HepG2 (cell line): ENCODE measurements at regions not wholly inside any gene's neighbourhood (a gene's known extent, or its start where the extent isn't known, plus 50 kb on each side); places are given as distances from the start of the nearest gene placed in this dataset.

Experiments
- ATAC-seq: fragments of 200-7000 bp; cut with Tn5 transposase; 3 replicates; pipeline ENCODE4 v1.9.1; 2020; ENCODE audit warnings: mild to moderate bottlenecking, moderate library complexity
- BruUV-seq: library from RNA; stranded (reverse); fragments of 400-500 nt; replicated peaks from 2 replicates; lab custom pipeline; 2021; lab: Mats Ljungman, UMichigan
- CTCF ChIA-PET: fragments of 300-600 bp; formaldehyde crosslinking; extraction: SDS; loops from one replicate; lab custom pipeline; 2021; ENCODE audit warnings: low total read pairs, inconsistent platforms, low intra/inter-chr PET ratio; lab: Yijun Ruan, JAX
- POLR2A ChIA-PET: fragments of 350-600 bp; sonication (Branson Sonifier 250); formaldehyde crosslinking; loops from one replicate; lab custom pipeline; 2020; ENCODE audit warnings: antibody characterized with exemption, inconsistent platforms; lab: Yijun Ruan, JAX
- DNase-seq: peaks from one replicate; pipeline ENCODE4 v3.0.0-alpha.2; 2015; ENCODE audit warnings: low spot score
- FAIRE-seq: peaks from 3 replicates; lab custom pipeline; 2011; peaks lifted over from hg19 to GRCh38; lab: Jason Lieb, UNC
- H2AFZ ChIP-seq: one replicate; pipeline ENCODE4 v1.6.1; 2011; ENCODE audit warnings: low read length, inconsistent platforms
- H3K27ac ChIP-seq: fragments of 300-600 bp; 3 replicates; pipeline ENCODE4 v1.8.0; 2011; ENCODE audit warnings: mixed run types, mild to moderate bottlenecking, mixed read lengths, low read length, inconsistent platforms; ENCODE audit not compliant: insufficient read depth; ENCODE audit errors: extremely low read length
- H3K27me3 ChIP-seq, 2 experiments: fragments of 200-600 bp in 1 of 2; 2 replicates in 1 of 2; 3 replicates in 1 of 2; pipeline versions ENCODE4 v1.6.0 to v1.8.0; 2011; ENCODE audit warnings: low read length in 2 of 2, mild to moderate bottlenecking in 2 of 2, moderate library complexity in 2 of 2, inconsistent platforms in 1 of 2; ENCODE audit not compliant: insufficient read depth in 2 of 2, control insufficient read depth in 1 of 2
- H3K36me3 ChIP-seq, 2 experiments: fragments of 200-600 bp in 1 of 2; replicated peaks in 1 of 2; 2 replicates in 1 of 2; 3 replicates in 1 of 2; pipeline versions ENCODE4 v1.5.1 to v1.8.0; 2011; ENCODE audit warnings: low read length in 2 of 2, inconsistent platforms in 1 of 2; ENCODE audit not compliant: insufficient read depth in 2 of 2, control insufficient read depth in 1 of 2
- H3K4me1 ChIP-seq: 2 replicates; pipeline ENCODE4 v1.5.1; 2012; ENCODE audit warnings: low read length, inconsistent platforms; ENCODE audit not compliant: insufficient read depth
- H3K4me2 ChIP-seq: 2 replicates; pipeline ENCODE4 v1.6.0; 2011; ENCODE audit warnings: low read depth, low read length, inconsistent platforms
- H3K4me3 ChIP-seq, 3 experiments: fragments of 200-600 bp in 1 of 3; sonication (generic), shearing (Covaris generic) in 1 of 3; replicated peaks in 1 of 3; 2 replicates each; pipeline ENCODE4 v1.5.1; 2011 to 2016; ENCODE audit warnings: low read length in 3 of 3, inconsistent platforms in 2 of 3, low read depth in 2 of 3, mild to moderate bottlenecking in 2 of 3, control low read depth in 1 of 3, mixed read lengths in 1 of 3; ENCODE audit not compliant: insufficient read depth in 1 of 3
- H3K79me2 ChIP-seq: one replicate; pipeline ENCODE4 v1.6.1; 2011; ENCODE audit warnings: low read length, inconsistent platforms; ENCODE audit not compliant: insufficient read depth
- H3K9ac ChIP-seq: 2 replicates; pipeline ENCODE4 v1.6.0; 2011; ENCODE audit warnings: mild to moderate bottlenecking, low read depth, low read length, inconsistent platforms; ENCODE audit not compliant: insufficient read depth
- H3K9me3 ChIP-seq: 2 replicates; pipeline ENCODE4 v1.5.1; 2012; ENCODE audit warnings: mild to moderate bottlenecking, low read length
- H4K20me1 ChIP-seq: 2 replicates; pipeline ENCODE4 v1.6.0; 2011; ENCODE audit warnings: inconsistent platforms, mild to moderate bottlenecking, low read length, moderate library complexity; ENCODE audit not compliant: insufficient read depth
- ARNT2 ChIP-seq: sonication (generic); formaldehyde crosslinking; IDR thresholded peaks from 2 replicates; pipeline ENCODE4 v1.8.0; 2022; ENCODE audit warnings: mild to moderate bottlenecking, low read depth, missing genetic modification reagents, moderate library complexity
- CHD4 ChIP-seq: fragments of 200-600 bp; sonication (generic); IDR thresholded peaks from 2 replicates; pipeline ENCODE4 v1.7.0; 2017; ENCODE audit warnings: mild to moderate bottlenecking, low read length, borderline replicate concordance
- EED ChIP-seq: sonication (generic); formaldehyde crosslinking; IDR thresholded peaks from 2 replicates; pipeline ENCODE4 v1.5.0; 2020; ENCODE audit warnings: mild to moderate bottlenecking, missing genetic modification reagents
- FOSL1 ChIP-seq: sonication (generic); formaldehyde crosslinking; IDR thresholded peaks from 2 replicates; pipeline ENCODE4 v1.9.0; 2021; ENCODE audit warnings: missing genetic modification reagents, borderline replicate concordance
- GABPA ChIP-seq, 2 experiments: IDR thresholded peaks; 2 replicates each; pipeline ENCODE4 v1.6.1; 2011 to 2016; ENCODE audit warnings: low read depth in 2 of 2, low read length in 1 of 2, missing biosample characterization in 1 of 2, missing genetic modification characterization in 1 of 2
- HMG20A ChIP-seq: IDR thresholded peaks from 2 replicates; pipeline ENCODE4 v1.6.1; 2016; ENCODE audit warnings: borderline replicate concordance
- HOXA5 ChIP-seq: sonication (generic); formaldehyde crosslinking; IDR thresholded peaks from 2 replicates; pipeline ENCODE4 v1.4.0; 2020; ENCODE audit warnings: missing genetic modification reagents
- MTA1 ChIP-seq: sonication (generic); formaldehyde crosslinking; IDR thresholded peaks from 2 replicates; pipeline ENCODE4 v1.4.0; 2020; ENCODE audit warnings: missing genetic modification reagents, mild to moderate bottlenecking, borderline replicate concordance
- REXO4 ChIP-seq: sonication (generic); formaldehyde crosslinking; IDR thresholded peaks from 2 replicates; pipeline ENCODE4 v1.8.0; 2022; ENCODE audit warnings: missing genetic modification reagents, mild to moderate bottlenecking, borderline replicate concordance
- SOX5 ChIP-seq: IDR thresholded peaks from 2 replicates; pipeline ENCODE4 v1.6.1; 2016; ENCODE audit warnings: borderline replicate concordance
- SSRP1 ChIP-seq: IDR thresholded peaks from 2 replicates; pipeline ENCODE4 v1.6.1; 2016; ENCODE audit warnings: control low read depth
- TAF1 ChIP-seq: sonication (generic); formaldehyde crosslinking; IDR thresholded peaks from 2 replicates; pipeline ENCODE4 v1.4.0; 2020; ENCODE audit warnings: missing genetic modification reagents
- ZBTB3 ChIP-seq: sonication (generic); formaldehyde crosslinking; IDR thresholded peaks from 2 replicates; pipeline ENCODE4 v1.4.0; 2020; ENCODE audit warnings: low read depth, mild to moderate bottlenecking, moderate library complexity, missing genetic modification reagents, borderline replicate concordance
- ZEB1 ChIP-seq: IDR thresholded peaks from 2 replicates; pipeline ENCODE4 v1.6.1; 2012; ENCODE audit warnings: mild to moderate bottlenecking, low read depth, inconsistent platforms; ENCODE audit not compliant: insufficient replicate concordance
- ZNF652 ChIP-seq: IDR thresholded peaks from 2 replicates; pipeline ENCODE4 v1.6.1; 2016; ENCODE audit warnings: low read depth, borderline replicate concordance
- WGBS: methylation state at CpG from one replicate; pipeline ENCODE4 v1.1.6; 2017; ENCODE audit warnings: low lambda C conversion rate; 5-methylcytosine and 5-hydroxymethylcytosine counted together
- in situ Hi-C: cut with HindIII; loops from 2 replicates; pipeline ENCODE4 v1.10.0; 2017; ENCODE audit warnings: low pct_unique_long_range_greater_than_20kb; ENCODE audit not compliant: extremely low pct_ligation_motif_present
- intact Hi-C: fragments of 100-400 bp; cut with micrococcal nuclease; formaldehyde crosslinking; loops from one replicate; pipeline ENCODE4 v1.10.0; 2022; ENCODE audit not compliant: unreplicated experiment
- TF ChIP-seq, protein P1 (sequence below): sonication (generic); formaldehyde crosslinking; IDR thresholded peaks from 2 replicates; pipeline ENCODE4 v1.5.1; 2020; ENCODE audit warnings: missing genetic modification reagents, mild to moderate bottlenecking, borderline replicate concordance
- TF ChIP-seq, protein P2 (sequence below): IDR thresholded peaks from 2 replicates; pipeline ENCODE4 v1.6.1; 2016; ENCODE audit warnings: missing biosample characterization, missing genetic modification reagents, low read depth
- TF ChIP-seq, protein P3 (sequence below): sonication (generic); formaldehyde crosslinking; IDR thresholded peaks from 2 replicates; pipeline ENCODE4 v1.8.0; 2022; ENCODE audit warnings: mild to moderate bottlenecking, missing genetic modification reagents, moderate library complexity
- TF ChIP-seq, protein P4 (sequence below): sonication (generic); formaldehyde crosslinking; IDR thresholded peaks from 2 replicates; pipeline ENCODE4 v1.9.0; 2021; ENCODE audit warnings: missing genetic modification reagents, borderline replicate concordance

DNA sequence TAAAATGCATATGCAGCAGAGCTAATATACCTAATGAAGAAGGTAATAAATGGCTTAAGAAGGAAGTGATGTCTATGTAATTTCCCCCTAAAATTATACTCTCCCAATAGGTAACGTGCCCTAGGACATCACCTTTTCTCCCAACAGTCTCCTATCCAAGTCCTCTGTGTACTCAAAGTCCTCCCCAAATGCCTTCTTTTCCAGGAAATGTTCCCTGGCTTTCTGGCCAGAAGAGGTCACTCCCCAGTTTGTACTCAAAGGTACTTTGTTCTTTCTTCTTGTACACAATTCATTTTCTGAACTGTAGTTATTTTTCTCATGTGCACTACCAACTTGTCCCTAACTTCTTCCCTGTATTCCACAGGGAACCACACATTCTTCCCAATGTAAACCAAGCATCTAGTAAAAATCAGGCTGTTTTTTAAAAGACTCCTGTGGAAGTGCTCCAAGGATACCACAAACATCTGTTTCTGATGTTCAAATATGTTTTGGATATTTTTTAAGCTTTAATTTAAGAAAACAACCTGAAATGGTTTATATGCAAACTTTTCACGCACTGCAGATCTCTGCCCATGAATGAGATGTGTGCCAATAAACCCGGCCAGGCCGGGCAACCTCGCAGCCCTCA lies 262.3 kb upstream of the KLF14 start:
- POLR2A ChIA-PET: interaction anchor here (0.9 to 1.3 kb wide), 3 partner anchors 8 to 99 kb away, joined by 4 to 5 read pairs (median 4); no protein-coding TSS in a partner anchor
- Histone ChIP-seq H3K36me3 (peaks cover 0 to 3% of the 10 kb centered on the region in 2 experiments; a peak in 2 of 5 replicates), H3K4me3 (peak overlapping the region in 1 of 3 experiments; percentile 32; a peak in 2 of 6 replicates), H3K9ac (peak overlapping the region; percentile 42), H3K27ac (peak overlapping the region; percentile 68), H3K9me3 (no peaks in the 10 kb centered on the region), H3K79me2 (peaks cover 26% of the 10 kb centered on the region), H2AFZ (no peak overlapping the region), H3K4me1 (peaks cover 65% of the 10 kb centered on the region), H3K27me3 (no peaks in the 10 kb centered on the region), H4K20me1 (peaks cover 12% of the 10 kb centered on the region), H3K4me2 (peak overlapping the region; percentile 58)
- FAIRE-seq: no peak
- CTCF ChIA-PET: no interaction called here
- WGBS: 32% methylated on average over 5 of the region's 5 CpGs
- BruUV-seq: no TSS peak
- intact Hi-C loops: loop anchor here (5.0 kb wide), 1 partner anchor 54 kb away; no protein-coding TSS in a partner anchor
- in situ Hi-C loops: no loop called here
- peak; percentile 38 for ATAC-seq
- DNase-seq: peak; percentile 42
- TF ChIP-seq, protein P1, sequence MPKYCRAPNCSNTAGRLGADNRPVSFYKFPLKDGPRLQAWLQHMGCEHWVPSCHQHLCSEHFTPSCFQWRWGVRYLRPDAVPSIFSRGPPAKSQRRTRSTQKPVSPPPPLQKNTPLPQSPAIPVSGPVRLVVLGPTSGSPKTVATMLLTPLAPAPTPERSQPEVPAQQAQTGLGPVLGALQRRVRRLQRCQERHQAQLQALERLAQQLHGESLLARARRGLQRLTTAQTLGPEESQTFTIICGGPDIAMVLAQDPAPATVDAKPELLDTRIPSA: no peak
- TF ChIP-seq, protein P2, sequence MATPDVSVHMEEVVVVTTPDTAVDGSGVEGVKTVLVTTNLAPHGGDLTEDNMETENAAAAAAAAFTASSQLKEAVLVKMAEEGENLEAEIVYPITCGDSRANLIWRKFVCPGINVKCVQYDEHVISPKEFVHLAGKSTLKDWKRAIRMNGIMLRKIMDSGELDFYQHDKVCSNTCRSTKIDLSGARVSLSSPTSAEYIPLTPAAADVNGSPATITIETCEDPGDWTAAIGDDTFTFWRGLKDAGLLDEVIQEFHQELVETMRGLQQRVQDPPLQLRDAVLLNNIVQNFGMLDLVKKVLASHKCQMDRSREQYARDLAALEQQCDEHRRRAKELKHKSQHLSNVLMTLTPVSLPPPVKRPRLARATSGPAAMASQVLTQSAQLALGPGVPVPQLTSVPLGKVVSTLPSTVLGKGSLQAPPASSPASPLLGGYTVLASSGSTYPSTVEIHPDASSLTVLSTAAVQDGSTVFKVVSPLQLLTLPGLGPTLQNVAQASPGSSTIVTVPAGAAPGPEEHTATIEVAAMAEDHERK (CRISPR knock-in tag): no peak
- TF ChIP-seq ZBTB3 (CRISPR knock-in tag) (0 out of 2 replicates have a peak, but pooled peaks have one; percentile 11), ZEB1 (no peak), FOSL1 (CRISPR knock-in tag) (no peak), SSRP1 (0 out of 2 replicates have a peak, but pooled peaks have one; percentile 32), TAF1 (no peak), ARNT2 (CRISPR knock-in tag) (no peak), SOX5 (peak; percentile 28; the same call in 1 of the 2 replicates), CHD4 (no peak), REXO4 (no peak), HOXA5 (no peak), HMG20A (CRISPR knock-in tag) (no peak), MTA1 (CRISPR knock-in tag) (no peak), GABPA (IDR thresholded peaks at IDR 0.05; ENCODE audit: low read depth, low read length) (no peak), GABPA (CRISPR knock-in tag; IDR thresholded peaks at IDR 0.05; ENCODE audit: low read depth) (no peak), EED (CRISPR knock-in tag) (no peak), ZNF652 (CRISPR knock-in tag) (no peak)
- TF ChIP-seq, protein P3, sequence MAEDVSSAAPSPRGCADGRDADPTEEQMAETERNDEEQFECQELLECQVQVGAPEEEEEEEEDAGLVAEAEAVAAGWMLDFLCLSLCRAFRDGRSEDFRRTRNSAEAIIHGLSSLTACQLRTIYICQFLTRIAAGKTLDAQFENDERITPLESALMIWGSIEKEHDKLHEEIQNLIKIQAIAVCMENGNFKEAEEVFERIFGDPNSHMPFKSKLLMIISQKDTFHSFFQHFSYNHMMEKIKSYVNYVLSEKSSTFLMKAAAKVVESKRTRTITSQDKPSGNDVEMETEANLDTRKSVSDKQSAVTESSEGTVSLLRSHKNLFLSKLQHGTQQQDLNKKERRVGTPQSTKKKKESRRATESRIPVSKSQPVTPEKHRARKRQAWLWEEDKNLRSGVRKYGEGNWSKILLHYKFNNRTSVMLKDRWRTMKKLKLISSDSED (CRISPR knock-in tag): no peak
- TF ChIP-seq, protein P4, sequence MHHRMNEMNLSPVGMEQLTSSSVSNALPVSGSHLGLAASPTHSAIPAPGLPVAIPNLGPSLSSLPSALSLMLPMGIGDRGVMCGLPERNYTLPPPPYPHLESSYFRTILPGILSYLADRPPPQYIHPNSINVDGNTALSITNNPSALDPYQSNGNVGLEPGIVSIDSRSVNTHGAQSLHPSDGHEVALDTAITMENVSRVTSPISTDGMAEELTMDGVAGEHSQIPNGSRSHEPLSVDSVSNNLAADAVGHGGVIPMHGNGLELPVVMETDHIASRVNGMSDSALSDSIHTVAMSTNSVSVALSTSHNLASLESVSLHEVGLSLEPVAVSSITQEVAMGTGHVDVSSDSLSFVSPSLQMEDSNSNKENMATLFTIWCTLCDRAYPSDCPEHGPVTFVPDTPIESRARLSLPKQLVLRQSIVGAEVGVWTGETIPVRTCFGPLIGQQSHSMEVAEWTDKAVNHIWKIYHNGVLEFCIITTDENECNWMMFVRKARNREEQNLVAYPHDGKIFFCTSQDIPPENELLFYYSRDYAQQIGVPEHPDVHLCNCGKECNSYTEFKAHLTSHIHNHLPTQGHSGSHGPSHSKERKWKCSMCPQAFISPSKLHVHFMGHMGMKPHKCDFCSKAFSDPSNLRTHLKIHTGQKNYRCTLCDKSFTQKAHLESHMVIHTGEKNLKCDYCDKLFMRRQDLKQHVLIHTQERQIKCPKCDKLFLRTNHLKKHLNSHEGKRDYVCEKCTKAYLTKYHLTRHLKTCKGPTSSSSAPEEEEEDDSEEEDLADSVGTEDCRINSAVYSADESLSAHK (CRISPR knock-in tag): no peak
